OCI-LY7 (cell line): ENCODE measurements at regions not wholly inside any gene's neighbourhood (a gene's known extent, or its start where the extent isn't known, plus 50 kb on each side); places are given as distances from the start of the nearest gene placed in this dataset.

Source experiments
- EZH2phosphoT487 ChIP-seq: fragments of 200-600 bp; sonication (generic); IDR thresholded peaks from 2 replicates; pipeline ENCODE4 v1.6.1; 2018; ENCODE audit warnings: low read depth, borderline replicate concordance, mild to moderate bottlenecking, mixed run types, antibody characterized with exemption, low read length, moderate library complexity, mixed read lengths
- TF ChIP-seq, protein P1 (sequence below): fragments of 200-600 bp; sonication (generic); conservative IDR thresholded peaks from 2 replicates; pipeline ENCODE4 v1.5.1; 2014; ENCODE audit warnings: mild to moderate bottlenecking, antibody characterized with exemption, low read length, moderate library complexity, mixed read lengths

DNA sequence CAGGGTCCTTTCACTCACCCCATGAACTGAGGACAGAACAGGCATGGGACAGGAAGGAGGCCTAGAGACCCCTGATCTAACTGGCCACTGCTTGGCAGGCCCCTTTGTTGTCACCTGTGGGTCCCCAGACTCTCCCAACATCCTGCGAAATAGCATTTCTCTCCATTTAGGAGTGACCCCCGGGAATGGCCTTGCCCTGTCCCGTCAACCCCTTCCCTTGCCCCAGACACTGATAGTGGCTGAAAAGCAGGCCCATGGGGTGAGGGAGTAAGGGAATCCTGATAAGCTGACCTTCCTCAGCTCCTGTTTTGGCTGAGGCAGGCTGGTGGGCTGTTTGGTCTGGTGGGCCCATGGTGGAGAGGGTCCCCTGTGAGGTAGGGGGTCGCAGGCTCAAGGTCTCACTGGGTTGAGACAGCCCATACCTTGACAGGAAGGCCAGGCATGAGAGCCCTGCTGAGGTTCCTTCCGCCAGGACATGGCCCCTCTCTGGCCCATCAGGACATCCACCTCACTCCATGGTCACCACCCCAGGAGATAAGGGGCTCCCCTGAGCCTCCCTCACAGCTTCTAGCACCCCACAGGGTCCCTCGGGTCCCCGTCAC, 139.3 kb downstream of the MRPL14 start:
- TF ChIP-seq, protein P1, sequence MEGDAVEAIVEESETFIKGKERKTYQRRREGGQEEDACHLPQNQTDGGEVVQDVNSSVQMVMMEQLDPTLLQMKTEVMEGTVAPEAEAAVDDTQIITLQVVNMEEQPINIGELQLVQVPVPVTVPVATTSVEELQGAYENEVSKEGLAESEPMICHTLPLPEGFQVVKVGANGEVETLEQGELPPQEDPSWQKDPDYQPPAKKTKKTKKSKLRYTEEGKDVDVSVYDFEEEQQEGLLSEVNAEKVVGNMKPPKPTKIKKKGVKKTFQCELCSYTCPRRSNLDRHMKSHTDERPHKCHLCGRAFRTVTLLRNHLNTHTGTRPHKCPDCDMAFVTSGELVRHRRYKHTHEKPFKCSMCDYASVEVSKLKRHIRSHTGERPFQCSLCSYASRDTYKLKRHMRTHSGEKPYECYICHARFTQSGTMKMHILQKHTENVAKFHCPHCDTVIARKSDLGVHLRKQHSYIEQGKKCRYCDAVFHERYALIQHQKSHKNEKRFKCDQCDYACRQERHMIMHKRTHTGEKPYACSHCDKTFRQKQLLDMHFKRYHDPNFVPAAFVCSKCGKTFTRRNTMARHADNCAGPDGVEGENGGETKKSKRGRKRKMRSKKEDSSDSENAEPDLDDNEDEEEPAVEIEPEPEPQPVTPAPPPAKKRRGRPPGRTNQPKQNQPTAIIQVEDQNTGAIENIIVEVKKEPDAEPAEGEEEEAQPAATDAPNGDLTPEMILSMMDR, result no peak
- no peak for TF ChIP-seq EZH2phosphoT487
